Skin of body (tissue), 1 donor: ENCODE measurements at regions not wholly inside any gene's neighbourhood (a gene's known extent, or its start where the extent isn't known, plus 50 kb on each side); places are given as distances from the start of the nearest gene placed in this dataset.
"Not testable (repeated sequence)": the region's sequence is repeated elsewhere in the genome, so short reads cannot be mapped to it uniquely, and the experiment has no call there.

Source experiments
- DNase-seq: peaks from one replicate; lab custom pipeline; 2025; lab: John Stamatoyannopoulos, UW

DNA sequence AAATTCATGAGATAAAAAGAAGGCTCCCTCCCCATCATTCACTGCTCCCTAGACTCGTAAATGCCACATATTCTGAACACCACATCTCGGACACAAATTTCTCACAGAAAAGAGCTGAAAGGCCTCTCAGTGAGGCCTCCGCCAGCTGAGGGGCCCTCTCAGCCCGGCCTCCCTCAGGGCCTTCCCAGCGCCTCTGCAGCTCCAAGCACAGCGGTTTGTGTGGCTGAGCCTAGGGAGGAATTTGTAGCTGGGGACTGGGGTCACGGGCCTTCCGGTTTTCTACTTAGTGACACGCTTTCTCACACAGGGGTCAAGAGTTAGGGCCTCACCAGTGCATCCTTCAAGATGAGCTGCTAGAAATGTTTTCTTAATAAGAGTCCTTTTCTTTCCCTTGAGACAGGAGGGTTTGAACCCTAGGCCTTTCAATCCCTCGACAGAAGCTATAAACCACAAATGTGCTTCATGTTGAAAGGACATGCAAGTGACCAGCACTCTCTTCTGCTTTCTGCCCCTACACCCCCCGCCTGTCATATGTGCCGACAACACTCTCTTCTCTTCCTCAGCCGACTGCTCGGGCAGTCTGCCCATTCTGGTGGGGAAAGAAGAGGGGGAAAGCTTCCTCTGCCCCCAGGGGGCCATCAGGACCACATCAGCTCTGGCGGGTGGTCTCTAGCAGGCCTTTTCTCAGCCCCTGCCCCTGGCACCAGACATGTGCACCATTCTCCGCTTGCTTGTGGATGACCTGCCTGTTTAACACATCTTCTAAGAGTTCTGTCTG is 104.9 kb downstream of the CHIC2 start:
- no peak for DNase-seq

DNA sequence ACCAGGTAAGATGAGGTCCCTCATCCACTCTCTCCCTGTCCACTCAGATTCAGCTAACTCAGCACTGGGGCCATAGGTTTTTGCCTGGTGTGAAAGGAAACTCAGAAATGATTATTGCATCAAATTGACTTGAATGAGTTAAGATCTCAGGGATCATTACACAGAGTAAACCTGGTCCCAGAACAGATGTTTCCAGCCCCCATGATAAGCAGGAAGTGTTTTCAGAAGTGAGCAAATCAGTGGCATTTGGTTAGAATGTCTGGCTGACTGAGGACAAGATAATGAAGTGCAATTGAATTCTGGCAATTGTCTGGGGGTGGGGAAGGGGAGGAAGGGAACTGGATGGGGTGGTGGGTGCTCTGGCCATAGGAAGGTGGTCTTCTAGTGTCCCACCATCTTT is 108.0 kb downstream of the CHIC2 start:
- DNase-seq = no peak

DNA sequence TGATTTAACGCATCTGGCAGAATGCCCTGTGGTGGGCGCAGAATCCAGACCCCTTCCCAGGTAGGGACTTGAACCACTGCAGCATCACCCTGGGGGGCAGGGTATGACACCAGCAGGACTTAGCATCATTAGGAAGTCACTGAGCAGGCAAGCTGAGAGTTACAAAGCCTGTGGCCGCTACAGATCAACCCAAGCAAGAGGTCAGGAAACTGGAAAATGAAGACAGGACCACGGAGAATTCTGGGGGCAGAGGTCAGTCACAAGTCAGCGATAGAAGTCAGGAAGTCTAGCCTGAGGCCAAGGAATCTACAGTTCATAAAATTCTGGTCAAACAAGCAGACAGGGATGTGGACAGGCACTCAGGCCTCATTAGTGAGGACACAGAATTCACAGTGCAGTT is 108.4 kb downstream of the CHIC2 start:
- DNase-seq = no peak

DNA sequence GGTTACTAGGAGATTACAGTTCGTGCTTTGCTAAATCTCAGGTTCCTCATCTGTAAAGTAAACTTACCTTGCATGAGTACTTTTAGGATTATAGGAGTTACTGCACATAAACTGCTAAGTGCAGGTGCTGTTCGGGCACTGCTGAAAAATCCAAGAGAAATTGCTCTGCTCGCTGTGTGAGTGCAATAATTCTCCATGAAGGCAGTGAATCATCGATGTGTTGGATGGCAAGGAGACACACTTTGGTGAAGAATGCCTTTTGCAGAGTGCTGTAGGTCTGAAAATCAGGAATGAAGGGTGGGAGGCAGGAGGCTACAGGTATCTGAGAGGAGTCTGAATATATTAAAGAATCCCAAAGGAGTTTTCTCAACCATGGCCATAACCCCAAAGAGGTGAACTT is 113.0 kb downstream of the CHIC2 start:
- no peak for DNase-seq

DNA sequence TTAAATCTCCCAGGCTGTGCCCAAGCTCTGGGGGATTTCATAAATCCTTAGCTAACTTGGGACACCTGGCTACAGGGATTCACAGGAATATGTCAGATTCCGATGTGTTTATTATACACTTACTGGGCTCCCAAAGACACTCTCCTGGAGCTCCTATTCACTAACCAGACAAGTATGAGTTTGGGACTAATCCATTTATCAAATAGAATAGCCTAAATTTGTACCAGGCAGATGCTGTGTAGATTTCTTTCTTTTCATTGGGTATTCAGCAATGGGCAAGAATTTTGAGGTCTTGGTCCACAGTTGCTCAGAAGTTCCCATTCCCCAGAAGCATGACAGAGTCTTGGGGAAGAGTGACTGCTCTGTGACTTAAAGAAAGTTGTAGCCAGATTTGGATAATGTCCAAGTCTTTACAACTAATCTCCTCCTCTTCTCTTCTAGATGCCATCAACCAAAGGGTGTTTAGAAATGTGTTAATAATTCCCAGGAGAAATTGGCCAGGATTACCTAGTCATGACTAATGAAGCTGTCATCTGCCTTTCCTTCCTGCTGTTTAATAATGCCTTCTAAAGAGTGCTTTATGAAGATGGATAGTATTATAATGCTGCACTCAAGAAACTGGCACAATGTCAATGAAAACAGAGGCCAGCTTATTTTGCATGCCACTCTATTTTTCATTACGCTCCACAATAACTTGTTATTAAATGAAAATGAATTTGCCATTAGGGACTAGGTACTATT is 120.9 kb downstream of the CHIC2 start:
- DNase-seq = peak; percentile 8

DNA sequence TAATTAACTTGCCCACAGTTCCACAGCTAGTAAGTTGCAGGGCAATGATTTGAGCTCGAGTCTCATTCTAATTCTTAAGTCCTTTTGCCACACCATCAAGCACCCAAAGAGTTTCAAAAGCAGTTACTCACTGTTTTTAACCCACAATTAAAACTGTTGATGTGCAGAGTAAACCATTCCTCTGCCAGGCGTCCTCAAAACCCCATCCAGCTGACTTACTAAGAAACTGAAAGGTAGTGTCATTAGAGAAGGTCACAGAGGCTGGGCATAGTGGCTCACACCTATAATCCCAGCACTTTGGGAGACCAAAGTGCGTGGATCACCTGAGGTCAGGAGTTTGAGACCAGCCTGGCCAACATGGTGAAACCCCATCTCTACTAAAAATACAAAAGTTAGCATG is 121.7 kb downstream of the CHIC2 start:
- no peak for DNase-seq

DNA sequence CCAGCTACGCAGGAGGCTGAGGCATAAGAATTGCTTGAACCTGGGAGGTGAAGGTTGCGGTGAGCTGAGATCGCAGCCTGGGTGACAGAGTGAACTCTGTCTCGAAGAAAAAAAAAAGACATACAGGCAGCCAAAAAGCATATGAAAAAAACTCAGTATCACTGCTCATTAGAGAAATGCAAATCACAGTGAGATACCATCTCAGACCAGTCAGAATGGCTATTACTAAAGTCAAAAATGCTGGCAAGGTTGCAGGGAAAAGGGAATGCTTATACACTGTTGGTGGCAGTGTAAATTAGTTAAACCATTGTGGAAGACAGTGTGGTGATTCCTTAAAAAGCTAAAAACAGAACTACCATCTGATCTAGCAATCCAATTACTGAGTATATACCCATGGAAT is 123.1 kb downstream of the CHIC2 start:
- no peak for DNase-seq

DNA sequence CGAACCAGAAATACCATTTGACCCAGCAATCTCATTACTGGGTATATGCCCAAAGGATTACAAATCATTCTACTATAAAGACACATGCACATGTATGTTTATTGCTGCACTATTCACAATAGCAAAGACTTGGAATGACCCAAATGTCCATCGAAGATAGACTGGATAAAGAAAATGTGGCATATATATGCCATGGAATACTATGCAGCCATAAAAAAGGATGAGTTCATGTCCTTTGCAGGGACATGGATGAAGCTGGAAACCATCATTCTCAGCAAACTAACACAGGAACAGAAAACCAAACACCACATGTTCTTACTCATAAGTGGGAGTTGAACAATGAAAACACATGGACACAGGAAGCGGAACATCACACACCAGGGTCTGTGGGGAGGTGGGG is 124.5 kb downstream of the CHIC2 start:
- not testable (repeated sequence) for DNase-seq

DNA sequence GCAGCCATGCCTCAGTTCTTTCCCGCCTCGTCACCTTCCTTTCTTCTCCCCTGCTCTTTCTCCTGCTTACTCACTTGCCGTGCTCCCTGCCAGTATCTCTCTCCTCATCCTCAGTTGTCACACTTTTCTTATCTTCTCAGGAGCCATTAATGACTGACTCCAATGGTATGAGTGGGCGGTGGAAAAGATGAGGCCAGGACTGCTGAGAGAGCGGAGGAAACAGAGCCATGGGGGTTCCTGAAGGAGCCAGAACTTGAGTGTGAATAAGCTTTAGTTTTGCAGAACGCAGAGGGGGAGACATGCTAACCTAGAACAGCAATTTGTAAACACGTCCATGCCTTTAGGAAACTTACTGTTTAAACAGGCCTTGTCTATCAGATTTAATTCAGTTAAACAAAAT is 126.5 kb downstream of the CHIC2 start:
- DNase-seq = no peak

DNA sequence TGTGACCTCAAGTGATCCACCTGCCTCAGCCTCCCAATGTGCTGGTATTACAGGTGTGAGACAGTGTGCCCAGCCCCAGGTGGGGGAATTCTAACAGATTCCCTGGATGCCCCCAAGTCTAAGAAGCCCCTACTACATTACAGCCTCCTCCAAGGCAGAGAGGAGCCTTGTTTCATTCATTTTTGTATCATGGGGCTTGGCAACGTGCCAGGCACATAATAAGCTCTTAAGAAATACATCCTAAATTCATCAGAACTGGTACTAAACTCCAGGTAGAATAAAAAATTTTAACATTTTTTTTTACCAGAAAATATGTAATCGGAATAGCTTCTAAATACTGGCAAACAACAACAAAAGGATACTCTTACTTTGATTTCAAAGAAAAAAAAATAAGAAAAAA is 127.1 kb downstream of the CHIC2 start:
- no peak for DNase-seq

DNA sequence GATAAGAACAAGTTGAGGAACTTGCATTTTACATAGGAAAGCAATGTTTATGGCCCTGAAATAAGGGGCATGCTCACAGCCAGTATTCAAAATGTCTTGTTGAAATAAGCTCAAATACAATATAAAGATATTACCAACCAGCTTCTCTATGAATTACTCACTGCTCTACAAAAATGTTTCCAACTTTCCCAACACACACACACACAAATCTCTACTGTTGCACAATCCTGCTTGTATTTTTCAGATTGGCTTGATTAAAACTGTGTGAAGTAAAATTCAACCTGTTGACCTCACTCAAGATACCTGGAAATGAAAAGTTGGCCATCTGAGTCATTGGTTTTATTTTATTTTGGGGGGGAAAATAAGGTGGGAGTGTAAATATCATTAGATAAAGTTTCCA is 128.6 kb downstream of the CHIC2 start:
- DNase-seq = no peak

DNA sequence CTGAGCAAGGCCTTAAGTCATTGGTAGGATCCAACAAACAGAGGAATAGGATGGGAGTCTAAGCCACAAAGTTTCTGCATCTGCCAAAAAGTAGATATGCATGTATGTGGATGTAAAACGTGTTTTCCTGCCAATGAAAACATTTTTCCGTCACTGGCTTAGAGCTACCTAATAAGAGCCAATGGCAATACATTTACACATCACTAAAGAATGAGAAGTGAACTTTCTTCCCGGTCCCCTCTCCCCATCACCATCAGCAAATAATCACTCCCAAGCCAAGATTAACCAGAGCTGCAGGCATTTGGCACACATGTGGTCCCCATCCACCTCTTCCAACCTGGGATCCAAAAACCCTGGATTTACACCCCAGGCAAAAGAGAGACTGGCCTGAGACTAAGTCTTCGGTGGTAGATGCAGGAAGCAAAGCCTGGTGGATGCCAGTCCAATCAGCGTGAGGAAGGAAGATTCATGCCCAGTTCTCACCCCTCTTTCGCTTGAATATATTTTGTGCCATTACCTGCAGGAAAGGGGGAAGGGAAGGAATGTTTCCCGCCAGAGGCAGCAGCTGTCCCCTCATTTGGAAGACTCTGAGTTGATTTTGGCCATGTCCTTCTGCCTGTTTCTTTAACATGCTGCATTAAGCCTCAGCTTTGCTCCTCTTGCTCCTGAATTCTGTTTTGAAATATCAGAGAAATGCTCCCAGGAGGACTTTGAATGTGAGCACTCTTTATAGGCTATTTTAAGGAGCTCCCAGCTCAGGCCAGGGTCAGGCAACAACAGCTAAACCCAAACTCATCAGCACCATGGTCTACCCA is 131.4 kb downstream of the CHIC2 start:
- DNase-seq = peak; percentile 70

DNA sequence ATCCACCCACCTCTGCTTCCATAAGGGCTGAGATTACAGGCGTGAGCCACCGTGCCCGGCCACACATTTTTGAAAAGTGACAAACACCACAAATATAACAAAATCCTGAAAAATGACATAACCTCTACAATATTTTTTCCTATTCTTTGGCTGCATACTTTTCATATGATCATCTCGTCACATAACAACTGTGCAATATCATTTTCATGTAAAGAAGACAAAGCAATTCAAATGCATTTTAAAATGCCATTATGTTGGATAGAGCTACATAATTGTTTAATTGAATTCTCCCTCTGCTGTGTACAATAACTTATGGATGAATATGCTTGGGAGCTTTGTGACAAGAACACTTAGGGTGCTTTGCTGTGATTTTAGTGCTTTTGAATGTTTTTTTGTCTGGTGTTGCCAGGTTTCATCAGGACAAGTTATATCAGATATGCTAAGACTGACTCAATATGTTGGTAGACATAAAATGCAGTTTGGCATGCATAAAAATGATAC is 132.9 kb downstream of the CHIC2 start:
- DNase-seq = peak; percentile 38

DNA sequence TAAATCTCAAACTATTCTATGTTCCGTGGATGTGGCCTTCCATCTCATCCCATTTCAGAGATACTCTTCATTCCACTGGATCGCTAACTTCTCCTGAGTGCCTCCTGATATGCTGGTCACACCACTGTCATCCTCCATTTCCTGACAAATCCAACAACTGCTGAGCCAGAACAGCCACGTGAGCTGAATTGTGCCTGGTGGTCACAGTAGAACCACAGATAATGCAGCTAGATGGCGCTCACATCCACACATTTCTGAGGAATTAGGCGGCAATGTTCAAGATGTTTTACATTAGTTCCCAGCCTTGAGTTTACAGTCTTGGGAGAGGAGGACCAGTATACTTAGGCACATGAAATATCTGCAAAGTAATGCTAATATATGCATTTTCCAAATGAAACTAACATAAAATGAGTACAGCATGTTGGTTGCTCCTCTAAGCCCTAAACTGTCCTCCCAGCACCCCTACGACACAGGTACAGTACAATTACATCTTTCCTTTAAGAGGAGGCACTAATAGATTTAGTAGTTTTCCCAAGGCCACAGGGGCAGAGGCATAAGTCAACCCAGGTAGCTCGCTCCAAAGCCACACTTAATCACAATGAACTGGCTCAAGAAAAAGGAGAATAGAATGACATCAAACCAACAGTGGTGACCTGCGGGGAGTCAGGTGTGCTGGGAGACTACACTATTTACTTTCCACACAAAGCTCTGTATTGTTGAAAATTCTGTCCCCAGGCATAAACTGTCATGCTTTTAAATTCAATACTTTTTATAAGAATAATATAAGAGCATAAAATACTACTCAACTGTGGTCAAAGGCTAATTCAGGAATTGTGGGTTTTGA is 134.2 kb downstream of the CHIC2 start:
- peak; percentile 92 for DNase-seq

DNA sequence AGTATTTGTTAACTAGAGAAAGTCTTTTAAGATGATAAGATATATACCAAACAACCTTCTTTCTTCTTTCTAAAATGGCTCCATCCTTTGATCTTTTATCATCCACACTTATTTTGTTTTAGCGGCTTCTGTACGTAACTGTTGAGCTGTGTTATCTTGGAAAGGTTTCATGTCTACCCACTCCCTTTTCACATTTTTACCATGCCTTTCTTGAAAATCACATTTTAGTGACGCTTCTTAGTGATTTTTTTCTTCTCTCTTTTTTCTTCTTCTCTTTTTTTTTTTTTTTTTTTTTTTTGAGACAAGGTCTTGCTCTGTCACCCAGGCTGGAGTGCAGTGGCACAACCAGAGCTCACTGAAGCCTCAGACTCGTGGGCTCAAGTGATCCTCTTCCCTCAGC is 135.1 kb downstream of the CHIC2 start:
- no peak for DNase-seq

DNA sequence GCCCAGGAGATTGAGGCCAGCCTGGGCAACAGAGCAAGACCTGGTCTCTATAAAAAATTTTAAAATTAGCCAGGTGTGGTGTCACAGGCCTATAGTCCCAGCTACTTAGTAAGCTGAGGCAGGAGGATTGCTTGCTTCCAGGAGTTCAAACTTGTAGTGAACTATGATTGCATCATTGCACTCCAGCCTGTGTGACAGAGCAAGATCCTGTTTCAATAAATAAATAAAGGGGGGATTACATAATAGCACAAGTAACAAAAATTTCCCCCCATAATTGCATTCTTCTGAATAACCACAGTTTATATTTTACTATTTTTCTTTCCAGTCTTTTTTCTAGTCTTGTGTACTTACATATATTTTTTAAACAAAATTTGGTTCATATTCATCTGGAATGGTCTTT is 135.6 kb downstream of the CHIC2 start:
- DNase-seq = no peak

DNA sequence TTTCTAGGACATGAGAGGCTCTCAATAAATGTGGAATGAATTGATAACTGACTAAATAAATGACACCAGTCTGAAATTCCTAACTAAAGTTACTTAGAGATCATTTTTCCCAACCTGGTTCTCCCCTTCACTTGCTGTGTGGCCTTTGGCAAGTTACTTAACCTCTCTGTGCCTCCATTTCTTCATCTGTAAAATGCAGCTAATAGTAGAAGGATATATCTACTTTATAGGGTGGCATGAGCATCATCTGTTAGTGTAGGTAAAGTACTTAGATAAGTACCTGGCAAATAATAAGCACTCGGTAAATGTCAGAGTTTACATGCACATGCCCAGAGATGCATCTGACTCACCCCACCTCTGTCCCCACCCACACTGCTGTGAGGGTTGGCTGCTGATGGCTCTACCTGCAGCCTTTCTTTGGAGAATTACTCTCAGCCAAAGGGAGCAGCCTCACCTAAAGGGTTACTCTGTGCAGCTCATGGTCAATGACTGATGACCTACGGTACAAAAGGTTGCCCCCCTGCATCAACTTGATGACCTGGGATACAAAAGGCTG is 139.3 kb downstream of the CHIC2 start:
- no peak for DNase-seq

DNA sequence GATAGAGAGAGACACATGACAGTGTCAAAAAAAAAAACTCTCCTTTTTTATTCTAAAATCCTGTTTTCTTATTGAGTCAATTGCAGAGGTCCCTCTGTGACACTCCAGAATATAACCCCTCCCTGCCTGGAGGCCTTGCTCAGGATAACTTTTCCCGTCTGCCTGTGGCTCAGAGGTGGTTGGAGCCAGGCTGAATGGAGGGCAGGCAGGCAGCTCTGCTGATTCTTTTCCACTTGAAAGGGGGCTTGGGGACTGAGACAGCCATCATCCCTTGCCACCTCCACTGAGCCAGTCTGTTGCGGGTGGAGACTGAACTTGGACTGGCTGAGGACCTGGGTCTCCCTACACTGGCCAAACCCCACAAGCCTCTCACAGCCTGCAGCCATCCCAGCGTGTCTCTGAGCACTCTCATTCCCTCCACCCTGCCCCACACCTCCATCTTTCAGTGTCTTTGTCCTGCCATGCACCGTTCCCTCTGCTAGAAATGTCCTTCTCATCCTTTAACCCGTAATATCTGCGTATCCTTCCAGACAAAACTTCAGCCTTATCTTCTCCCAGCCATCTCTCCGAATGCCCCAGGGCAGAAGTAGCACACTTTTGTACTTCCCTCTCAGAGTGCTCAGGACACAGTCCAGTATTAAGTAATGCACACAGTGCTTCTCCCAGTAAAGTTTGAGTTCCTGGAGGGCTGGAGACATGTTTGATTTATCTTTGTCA is 139.9 kb downstream of the CHIC2 start:
- no peak for DNase-seq

DNA sequence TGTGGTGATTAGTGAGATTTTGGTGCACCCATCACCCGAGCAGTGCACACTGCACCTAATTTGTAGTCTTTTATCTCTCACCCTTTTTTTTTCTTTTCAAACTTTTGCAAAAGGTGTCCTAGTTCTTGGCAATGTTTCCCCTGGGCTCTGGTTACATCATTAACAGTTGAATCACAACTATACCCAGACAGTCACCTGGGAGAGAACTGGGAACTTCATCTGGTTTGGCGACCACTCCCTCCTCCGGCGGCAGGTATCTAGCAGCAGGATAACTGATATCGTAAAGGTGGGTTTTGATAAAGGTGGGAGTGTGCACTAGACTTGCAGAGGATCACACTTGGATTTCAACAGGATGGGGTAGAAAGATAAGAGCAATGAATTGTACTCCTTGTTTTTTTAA is 140.5 kb downstream of the CHIC2 start:
- DNase-seq = no peak

DNA sequence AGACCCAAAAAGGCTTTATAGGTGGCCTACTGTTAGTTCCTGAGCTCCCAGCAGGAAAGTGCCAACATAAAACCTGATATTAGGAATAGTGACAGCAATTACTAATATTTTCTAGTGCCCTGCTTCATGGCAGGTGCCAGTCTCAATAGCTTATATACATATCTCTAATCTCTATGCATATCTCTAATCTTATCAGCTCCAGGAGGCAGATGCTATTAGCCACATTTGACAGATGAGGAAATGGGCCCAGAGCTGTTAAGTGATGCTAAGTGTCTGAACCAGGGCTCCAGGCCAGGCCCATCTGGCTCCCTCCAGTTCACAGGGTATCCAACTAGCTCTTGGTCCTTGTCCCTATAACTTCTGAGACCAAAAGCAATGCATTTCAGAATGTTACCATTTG is 142.5 kb downstream of the CHIC2 start:
- no peak for DNase-seq
